GM12878 (cell line): ENCODE measurements at regions not wholly inside any gene's neighbourhood (a gene's known extent, or its start where the extent isn't known, plus 50 kb on each side); places are given as distances from the start of the nearest gene placed in this dataset.

ENCODE experiments used
- EP300 ChIP-seq, 2 experiments: fragments of 150-350 bp in 1 of 2; IDR thresholded peaks; 2 replicates each; pipeline ENCODE4 v1.6.1; 2011 to 2012; ENCODE audit warnings: low read depth in 2 of 2, low read length in 2 of 2, borderline replicate concordance in 1 of 2, improper control_type of control experiment in 1 of 2, inconsistent platforms in 1 of 2; ENCODE audit not compliant: control insufficient read depth in 1 of 2
- EZH2 ChIP-seq: IDR thresholded peaks from 2 replicates; pipeline ENCODE4 v1.6.1; 2012; ENCODE audit warnings: low read depth, mild to moderate bottlenecking, control low read depth, inconsistent platforms, low read length, borderline replicate concordance; ENCODE audit not compliant: control insufficient read depth
- JUND ChIP-seq: IDR thresholded peaks from 2 replicates; pipeline ENCODE4 v1.6.1; 2012; ENCODE audit warnings: low read depth, mild to moderate bottlenecking, low read length, improper control_type of control experiment, moderate library complexity
- POLR2A ChIP-seq: IDR thresholded peaks from 2 replicates; pipeline ENCODE4 v1.6.1; 2011; ENCODE audit warnings: low read depth, mild to moderate bottlenecking, low read length
- SUZ12 ChIP-seq: fragments of 200-600 bp; sonication (generic); IDR thresholded peaks from one replicate; pipeline ENCODE4 v1.6.1; 2018; ENCODE audit warnings: antibody characterized with exemption, mild to moderate bottlenecking; ENCODE audit not compliant: unreplicated experiment
- TARDBP ChIP-seq: IDR thresholded peaks from 2 replicates; pipeline ENCODE4 v1.6.1; 2016; ENCODE audit warnings: borderline replicate concordance
- TF ChIP-seq, protein P1 (sequence below): IDR thresholded peaks from 2 replicates; pipeline ENCODE4 v1.6.1; 2011; ENCODE audit warnings: low read depth, mild to moderate bottlenecking, low read length, moderate library complexity, borderline replicate concordance; ENCODE audit errors: extremely low read depth
- TF ChIP-seq, protein P2 (sequence below), 3 experiments: IDR thresholded peaks in 2 of 3; conservative IDR thresholded peaks in 1 of 3; 2 replicates each; pipeline ENCODE4 v1.5.1; 2011; ENCODE audit warnings: low read depth in 3 of 3, low read length in 3 of 3, mild to moderate bottlenecking in 3 of 3, control low read depth in 2 of 3, moderate library complexity in 2 of 3, inconsistent platforms in 1 of 3, mixed read lengths in 1 of 3; ENCODE audit not compliant: control insufficient read depth in 2 of 3, insufficient read depth in 1 of 3; ENCODE audit errors: extremely low read depth in 1 of 3
- TF ChIP-seq, protein P3 (sequence below): IDR thresholded peaks from 2 replicates; pipeline ENCODE4 v1.6.1; 2012; ENCODE audit warnings: mild to moderate bottlenecking, low read depth, low read length

DNA sequence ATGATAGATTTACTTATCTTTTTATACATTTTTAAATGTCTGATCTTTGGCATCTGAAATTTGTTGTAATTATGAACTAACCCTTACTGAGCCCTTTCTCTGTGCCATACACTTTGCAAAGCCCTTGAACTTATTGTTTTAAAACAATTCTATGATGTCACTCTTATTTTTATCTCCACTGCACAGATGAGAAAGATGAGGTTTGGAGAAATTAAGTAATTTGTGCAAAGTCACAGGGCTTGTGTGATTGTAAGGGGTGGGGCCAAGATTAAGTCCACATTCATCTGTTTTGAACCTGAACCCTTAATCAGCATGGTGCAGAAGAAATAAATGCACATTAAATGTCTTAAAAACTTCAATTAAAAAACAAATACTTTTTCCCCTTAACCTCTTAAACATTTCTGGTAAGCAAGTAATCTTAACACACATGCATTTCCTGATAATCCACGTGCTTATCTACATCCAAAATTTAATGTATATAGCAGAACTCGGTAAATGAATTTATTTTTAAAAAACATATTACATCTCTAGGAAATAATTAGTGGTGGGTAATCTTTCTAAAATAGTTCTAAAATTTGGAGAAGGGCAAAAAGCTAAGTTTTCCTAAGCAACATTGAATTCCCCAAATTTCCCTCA, 189.8 kb upstream of the TBC1D5 start:
- no peak for TF ChIP-seq JUND
- no peak for TF ChIP-seq POLR2A
- TF ChIP-seq, protein P1, sequence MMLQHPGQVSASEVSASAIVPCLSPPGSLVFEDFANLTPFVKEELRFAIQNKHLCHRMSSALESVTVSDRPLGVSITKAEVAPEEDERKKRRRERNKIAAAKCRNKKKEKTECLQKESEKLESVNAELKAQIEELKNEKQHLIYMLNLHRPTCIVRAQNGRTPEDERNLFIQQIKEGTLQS, result no peak
- TF ChIP-seq, protein P2, sequence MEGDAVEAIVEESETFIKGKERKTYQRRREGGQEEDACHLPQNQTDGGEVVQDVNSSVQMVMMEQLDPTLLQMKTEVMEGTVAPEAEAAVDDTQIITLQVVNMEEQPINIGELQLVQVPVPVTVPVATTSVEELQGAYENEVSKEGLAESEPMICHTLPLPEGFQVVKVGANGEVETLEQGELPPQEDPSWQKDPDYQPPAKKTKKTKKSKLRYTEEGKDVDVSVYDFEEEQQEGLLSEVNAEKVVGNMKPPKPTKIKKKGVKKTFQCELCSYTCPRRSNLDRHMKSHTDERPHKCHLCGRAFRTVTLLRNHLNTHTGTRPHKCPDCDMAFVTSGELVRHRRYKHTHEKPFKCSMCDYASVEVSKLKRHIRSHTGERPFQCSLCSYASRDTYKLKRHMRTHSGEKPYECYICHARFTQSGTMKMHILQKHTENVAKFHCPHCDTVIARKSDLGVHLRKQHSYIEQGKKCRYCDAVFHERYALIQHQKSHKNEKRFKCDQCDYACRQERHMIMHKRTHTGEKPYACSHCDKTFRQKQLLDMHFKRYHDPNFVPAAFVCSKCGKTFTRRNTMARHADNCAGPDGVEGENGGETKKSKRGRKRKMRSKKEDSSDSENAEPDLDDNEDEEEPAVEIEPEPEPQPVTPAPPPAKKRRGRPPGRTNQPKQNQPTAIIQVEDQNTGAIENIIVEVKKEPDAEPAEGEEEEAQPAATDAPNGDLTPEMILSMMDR (IDR thresholded peaks at IDR 0.05 in 2 of 3, conservative IDR thresholded peaks at IDR 0.05 in 1 of 3; ENCODE audit: control insufficient read depth in 2 of 3, extremely low read depth in 1 of 3, insufficient read depth in 1 of 3, low read depth in 3 of 3, low read length in 3 of 3), result no peak
- no peak for TF ChIP-seq EZH2
- TF ChIP-seq SUZ12, result no peak
- TF ChIP-seq TARDBP, result no peak
- no peak for TF ChIP-seq EP300 (IDR thresholded peaks at IDR 0.05; ENCODE audit: borderline replicate concordance in 1 of 2, control insufficient read depth in 1 of 2, low read depth in 2 of 2, low read length in 2 of 2)
- TF ChIP-seq, protein P3, sequence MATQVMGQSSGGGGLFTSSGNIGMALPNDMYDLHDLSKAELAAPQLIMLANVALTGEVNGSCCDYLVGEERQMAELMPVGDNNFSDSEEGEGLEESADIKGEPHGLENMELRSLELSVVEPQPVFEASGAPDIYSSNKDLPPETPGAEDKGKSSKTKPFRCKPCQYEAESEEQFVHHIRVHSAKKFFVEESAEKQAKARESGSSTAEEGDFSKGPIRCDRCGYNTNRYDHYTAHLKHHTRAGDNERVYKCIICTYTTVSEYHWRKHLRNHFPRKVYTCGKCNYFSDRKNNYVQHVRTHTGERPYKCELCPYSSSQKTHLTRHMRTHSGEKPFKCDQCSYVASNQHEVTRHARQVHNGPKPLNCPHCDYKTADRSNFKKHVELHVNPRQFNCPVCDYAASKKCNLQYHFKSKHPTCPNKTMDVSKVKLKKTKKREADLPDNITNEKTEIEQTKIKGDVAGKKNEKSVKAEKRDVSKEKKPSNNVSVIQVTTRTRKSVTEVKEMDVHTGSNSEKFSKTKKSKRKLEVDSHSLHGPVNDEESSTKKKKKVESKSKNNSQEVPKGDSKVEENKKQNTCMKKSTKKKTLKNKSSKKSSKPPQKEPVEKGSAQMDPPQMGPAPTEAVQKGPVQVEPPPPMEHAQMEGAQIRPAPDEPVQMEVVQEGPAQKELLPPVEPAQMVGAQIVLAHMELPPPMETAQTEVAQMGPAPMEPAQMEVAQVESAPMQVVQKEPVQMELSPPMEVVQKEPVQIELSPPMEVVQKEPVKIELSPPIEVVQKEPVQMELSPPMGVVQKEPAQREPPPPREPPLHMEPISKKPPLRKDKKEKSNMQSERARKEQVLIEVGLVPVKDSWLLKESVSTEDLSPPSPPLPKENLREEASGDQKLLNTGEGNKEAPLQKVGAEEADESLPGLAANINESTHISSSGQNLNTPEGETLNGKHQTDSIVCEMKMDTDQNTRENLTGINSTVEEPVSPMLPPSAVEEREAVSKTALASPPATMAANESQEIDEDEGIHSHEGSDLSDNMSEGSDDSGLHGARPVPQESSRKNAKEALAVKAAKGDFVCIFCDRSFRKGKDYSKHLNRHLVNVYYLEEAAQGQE, result no peak
